Thyroid gland (tissue), 4 donors: ENCODE measurements at regions not wholly inside any gene's neighbourhood (a gene's known extent, or its start where the extent isn't known, plus 50 kb on each side); places are given as distances from the start of the nearest gene placed in this dataset.

ENCODE experiments used
- DNase-seq, 2 donors: peaks; one replicate each; pipeline ENCODE4 v3.0.0-alpha.2; 2019
- H3K27ac ChIP-seq, 3 donors: fragments of 200-600 bp; sonication (generic); 1 replicate in 2 of 3; 2 replicates in 1 of 3; pipeline ENCODE4 v1.5.1; 2016 to 2019; ENCODE audit warnings: mild to moderate bottlenecking in 1 of 3, moderate library complexity in 1 of 3
- H3K27me3 ChIP-seq: fragments of 200-600 bp; sonication (generic); one replicate; pipeline ENCODE4 v1.5.1; 2019
- H3K36me3 ChIP-seq, 2 donors: fragments of 200-600 bp; sonication (generic); one replicate each; pipeline ENCODE4 v1.5.1; 2016 to 2019
- H3K4me1 ChIP-seq, 2 donors: fragments of 200-600 bp; sonication (generic); one replicate each; pipeline ENCODE4 v1.5.1; 2017 to 2019
- H3K4me3 ChIP-seq, 3 donors: fragments of 200-600 bp; sonication (generic); replicated peaks in 1 of 3; 1 replicate in 2 of 3; 2 replicates in 1 of 3; pipeline ENCODE4 v1.5.1; 2016; ENCODE audit warnings: mild to moderate bottlenecking in 1 of 3
- H3K9me3 ChIP-seq: fragments of 200-600 bp; sonication (generic); one replicate; pipeline ENCODE4 v1.5.1; 2017
- CTCF ChIP-seq, 6 experiments: fragments of 200-600 bp in 3 of 6; fragments of 450-650 bp in 3 of 6; sonication (generic) in 3 of 6; IDR thresholded peaks; one replicate each; pipeline ENCODE4 v1.5.1; 2016 to 2019; ENCODE audit warnings: antibody characterized with exemption in 6 of 6, mild to moderate bottlenecking in 2 of 6, inconsistent platforms in 1 of 6, moderate library complexity in 1 of 6
- POLR2A ChIP-seq, 2 donors: fragments of 450-650 bp; IDR thresholded peaks; one replicate each; pipeline ENCODE4 v1.6.1; 2017; ENCODE audit warnings: antibody characterized with exemption in 2 of 2, mild to moderate bottlenecking in 2 of 2, moderate library complexity in 1 of 2
- WGBS, 2 donors: methylation state at CpG; one replicate each; pipeline ENCODE4 v1.1.5; 2017; 5-methylcytosine and 5-hydroxymethylcytosine counted together
- intact Hi-C: fragments of 100-400 bp; cut with DNase I; formaldehyde crosslinking; loops from one replicate; pipeline ENCODE4 v1.15.1; 2023

- DNase-seq = no peak
- H3K27ac ChIP-seq = no peak overlapping the region
- no peaks in the 10 kb centered on the region for H3K36me3 ChIP-seq
- no peak overlapping the region for H3K4me3 ChIP-seq
- H3K9me3 ChIP-seq = no peaks in the 10 kb centered on the region
- 79 to 82% methylated on average over 3 of the region's 3 CpGs for WGBS, 2 donors
- no peak for TF ChIP-seq POLR2A (IDR thresholded peaks at IDR 0.05)
- TF ChIP-seq CTCF (IDR thresholded peaks at IDR 0.05) = no peak
- H3K4me1 ChIP-seq = peaks cover 3 to 12% of the 10 kb centered on the region in 2 donors
- intact Hi-C loops = no loop called here
- no peaks in the 10 kb centered on the region for H3K27me3 ChIP-seq
Observed at GRCh38 chr6:54716877-54717276, 129.7 kb upstream of the FAM83B start.

GRCh38 chr6:54717849-54718455 is 128.6 kb upstream of the FAM83B start:
- DNase-seq = peak; percentile 64 to 76
- 50 to 52% methylated on average over 5 of the region's 5 CpGs for WGBS, 2 donors
- Histone ChIP-seq H3K4me3 (no peak overlapping the region), H3K9me3 (no peaks in the 10 kb centered on the region), H3K27me3 (no peaks in the 10 kb centered on the region), H3K4me1 (peaks cover 5 to 14% of the 10 kb centered on the region in 2 donors), H3K27ac (no peak overlapping the region), H3K36me3 (no peaks in the 10 kb centered on the region)
- intact Hi-C loops = no loop called here
- no peak for TF ChIP-seq POLR2A (IDR thresholded peaks at IDR 0.05)
- TF ChIP-seq CTCF (IDR thresholded peaks at IDR 0.05) = peak; percentile 46 to 81 (median 74)

GRCh38 chr6:54718541-54719023 is 128.0 kb upstream of the FAM83B start:
- TF ChIP-seq POLR2A (IDR thresholded peaks at IDR 0.05) (no peak), CTCF (IDR thresholded peaks at IDR 0.05) (no peak)
- DNase-seq = no peak
- Histone ChIP-seq H3K4me1 (peaks cover 5 to 14% of the 10 kb centered on the region in 2 donors), H3K36me3 (no peaks in the 10 kb centered on the region), H3K27me3 (no peaks in the 10 kb centered on the region), H3K27ac (no peak overlapping the region), H3K9me3 (no peaks in the 10 kb centered on the region), H3K4me3 (no peak overlapping the region)
- intact Hi-C loops = no loop called here
- 68 to 73% methylated on average over 6 of the region's 6 CpGs for WGBS, 2 donors

GRCh38 chr6:54719131-54719530 is 127.4 kb upstream of the FAM83B start:
- Histone ChIP-seq H3K4me3 (no peak overlapping the region), H3K4me1 (peaks cover 5 to 14% of the 10 kb centered on the region in 2 donors), H3K36me3 (no peaks in the 10 kb centered on the region), H3K27me3 (no peaks in the 10 kb centered on the region), H3K9me3 (no peaks in the 10 kb centered on the region), H3K27ac (no peak overlapping the region)
- TF ChIP-seq POLR2A (IDR thresholded peaks at IDR 0.05) (no peak), CTCF (IDR thresholded peaks at IDR 0.05) (no peak)
- no peak for DNase-seq
- intact Hi-C loops = no loop called here

GRCh38 chr6:54719633-54720032 is 126.9 kb upstream of the FAM83B start:
- no peak for DNase-seq
- Histone ChIP-seq H3K27ac (no peak overlapping the region), H3K36me3 (no peaks in the 10 kb centered on the region), H3K27me3 (no peaks in the 10 kb centered on the region), H3K4me3 (no peak overlapping the region), H3K9me3 (no peaks in the 10 kb centered on the region), H3K4me1 (peaks cover 5 to 14% of the 10 kb centered on the region in 2 donors)
- TF ChIP-seq CTCF (IDR thresholded peaks at IDR 0.05) (no peak), POLR2A (IDR thresholded peaks at IDR 0.05) (no peak)
- intact Hi-C loops = no loop called here
- 0 to 5% methylated on average over 1 of the region's 1 CpG for WGBS, 2 donors
